Ovary (tissue), 7 donors: ENCODE measurements at regions not wholly inside any gene's neighbourhood (a gene's known extent, or its start where the extent isn't known, plus 50 kb on each side); places are given as distances from the start of the nearest gene placed in this dataset.

ENCODE experiments used
- DNase-seq, 5 donors: peaks; one replicate each; pipeline ENCODE4 v3.0.0-alpha.2; 2019 to 2020
- H3K27ac ChIP-seq, 2 donors: fragments of 200-600 bp; one replicate each; pipeline versions ENCODE4 v1.5.1 to v1.8.0; 2019 to 2022
- H3K27me3 ChIP-seq: fragments of 200-600 bp; one replicate; pipeline ENCODE4 v1.8.0; 2022
- H3K36me3 ChIP-seq: fragments of 200-600 bp; sonication (generic); one replicate; pipeline ENCODE4 v1.5.1; 2019
- H3K4me1 ChIP-seq: one replicate; pipeline ENCODE4 v1.8.1; 2013; ENCODE audit warnings: mild to moderate bottlenecking, moderate library complexity; ENCODE audit not compliant: insufficient read depth
- H3K4me3 ChIP-seq: fragments of 200-600 bp; sonication (generic); one replicate; pipeline ENCODE4 v1.5.1; 2017
- H3K9me3 ChIP-seq, 2 donors: fragments of 200-600 bp in 1 of 2; sonication (generic) in 1 of 2; one replicate each; pipeline versions ENCODE4 v1.5.1 to v1.8.1; 2013 to 2019; ENCODE audit warnings: mild to moderate bottlenecking in 1 of 2, moderate library complexity in 1 of 2
- CTCF ChIP-seq, 3 donors: fragments of 450-650 bp in 2 of 3; fragments of 200-600 bp in 1 of 3; IDR thresholded peaks; one replicate each; pipeline versions ENCODE4 v1.5.1 to v1.8.0; 2016 to 2022; ENCODE audit warnings: antibody characterized with exemption in 3 of 3, mild to moderate bottlenecking in 1 of 3
- EP300 ChIP-seq: sonication (generic); formaldehyde crosslinking; IDR thresholded peaks from one replicate; pipeline ENCODE4 v1.6.1; 2017; ENCODE audit warnings: antibody characterized with exemption
- POLR2A ChIP-seq: fragments of 450-650 bp; IDR thresholded peaks from one replicate; pipeline ENCODE4 v1.6.1; 2017; ENCODE audit warnings: antibody characterized with exemption, mild to moderate bottlenecking, moderate library complexity
- WGBS, 3 donors: extraction: QIAGEN DNeasy Blood & Tissue Kit in 1 of 3; methylation state at CpG; one replicate each; pipeline versions ENCODE4 v1.1.5 to v1.1.7; 2013 to 2017; 5-methylcytosine and 5-hydroxymethylcytosine counted together
- intact Hi-C, 4 donors: fragments of 100-400 bp; cut with DNase I; formaldehyde crosslinking; loops; one replicate each; pipeline versions ENCODE4 v1.11.0 to v1.15.1; 2022 to 2023
- donor health status: DM: no; HTN: no; CAD: no; lungs with moderate emphysema.
- donor health status: DM: no; HTN: no; CAD: no.
- donor health status: Bipolar disorder and iron deficiency.
- donor health status: DM: no; HTN: no; CAD: no.
- donor health status: DM: yes; HTN: yes; CAD: no.

- intact Hi-C loops = no loop called here
- H3K4me3 ChIP-seq = no peak overlapping the region
- WGBS, 3 donors = 47 to 56% (median 51%) methylated on average over 4 of the region's 4 CpGs
- no peak for DNase-seq
- H3K36me3 ChIP-seq = no peaks in the 10 kb centered on the region
- no peak overlapping the region for H3K27ac ChIP-seq
- TF ChIP-seq CTCF (IDR thresholded peaks at IDR 0.05) = no peak
- no peak for TF ChIP-seq POLR2A
- TF ChIP-seq EP300 = no peak
- no peaks in the 10 kb centered on the region for H3K27me3 ChIP-seq
- peaks cover under 1% of the 10 kb centered on the region for H3K4me1 ChIP-seq
- no peaks in the 10 kb centered on the region for H3K9me3 ChIP-seq
Measured at GRCh38 chr5:15256485-15256884, 243.5 kb upstream of the FBXL7 start.

DNA sequence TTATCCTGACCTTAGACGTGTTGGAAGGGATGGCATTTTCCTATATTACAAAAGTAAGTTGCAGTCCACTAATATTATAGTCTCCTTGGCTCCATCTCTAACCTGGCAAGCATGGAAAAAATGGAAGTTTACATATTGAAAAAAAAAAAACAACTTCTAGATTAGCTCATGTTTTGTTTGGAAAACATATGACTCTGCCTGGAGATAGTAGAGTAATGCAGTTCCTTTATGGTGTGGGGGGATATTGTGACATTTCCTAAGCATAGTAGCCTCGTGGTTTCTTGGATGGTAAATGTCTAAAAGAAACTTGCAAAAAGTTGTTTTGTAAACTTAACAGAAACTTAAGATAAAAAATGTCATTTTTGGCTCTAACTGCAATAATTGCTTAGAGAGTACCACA is 244.4 kb upstream of the FBXL7 start:
- 7 to 27% (median 11%) methylated on average over 2 of the region's 2 CpGs for WGBS, 3 donors
- H3K36me3 ChIP-seq = no peaks in the 10 kb centered on the region
- H3K4me1 ChIP-seq = no peaks in the 10 kb centered on the region
- H3K9me3 ChIP-seq = no peaks in the 10 kb centered on the region
- H3K27me3 ChIP-seq = no peaks in the 10 kb centered on the region
- intact Hi-C loops = no loop called here
- no peak for DNase-seq
- no peak overlapping the region for H3K4me3 ChIP-seq
- no peak overlapping the region for H3K27ac ChIP-seq
- no peak for TF ChIP-seq CTCF (IDR thresholded peaks at IDR 0.05)
- TF ChIP-seq POLR2A = no peak
- no peak for TF ChIP-seq EP300

DNA sequence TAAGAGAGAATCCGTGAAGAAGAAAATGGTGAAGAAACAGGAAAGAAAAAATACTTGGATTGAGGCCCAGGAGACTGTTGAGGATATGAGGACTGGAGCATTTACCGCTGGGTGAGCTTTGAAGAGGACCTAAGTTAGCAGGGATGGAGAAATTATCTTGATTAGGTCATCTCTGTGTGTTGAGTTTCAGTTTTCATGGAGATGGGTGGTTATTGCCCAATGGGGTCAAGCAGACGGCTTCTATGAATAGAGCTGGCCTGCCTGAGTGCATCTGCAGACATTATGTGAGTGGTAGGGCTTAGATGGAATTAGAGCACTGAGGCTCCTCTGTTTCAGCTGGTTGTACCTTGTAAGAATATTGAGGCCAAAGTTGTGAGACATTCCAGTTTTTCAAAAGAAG is 245.4 kb upstream of the FBXL7 start:
- 90 to 93% (median 91%) methylated on average over 3 of the region's 3 CpGs for WGBS, 3 donors
- intact Hi-C loops = no loop called here
- Histone ChIP-seq H3K4me3 (no peak overlapping the region), H3K27me3 (no peaks in the 10 kb centered on the region), H3K36me3 (no peaks in the 10 kb centered on the region), H3K4me1 (no peaks in the 10 kb centered on the region), H3K27ac (no peak overlapping the region), H3K9me3 (no peaks in the 10 kb centered on the region)
- no peak for DNase-seq
- TF ChIP-seq CTCF (IDR thresholded peaks at IDR 0.05) (no peak), EP300 (no peak), POLR2A (no peak)

DNA sequence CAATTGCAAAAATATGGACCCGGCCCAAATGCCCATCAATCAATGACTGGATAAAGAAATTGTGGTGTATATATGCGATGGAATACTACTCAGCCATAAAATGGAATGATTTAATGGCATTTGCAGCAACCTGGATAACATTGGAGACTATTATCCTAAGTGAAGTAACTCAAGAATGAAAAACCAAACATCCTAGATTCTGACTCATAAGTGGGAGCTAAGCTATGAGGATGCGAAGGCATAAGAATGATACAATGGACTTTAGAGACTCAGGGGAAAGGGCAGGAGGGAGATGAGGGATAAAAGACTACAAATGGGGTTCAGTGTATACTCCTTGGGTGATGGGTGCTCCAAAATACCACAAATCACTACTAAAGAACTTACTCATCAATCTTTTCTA is 247.6 kb upstream of the FBXL7 start:
- H3K27ac ChIP-seq = no peak overlapping the region
- TF ChIP-seq EP300 (no peak), CTCF (IDR thresholded peaks at IDR 0.05) (no peak), POLR2A (no peak)
- no peaks in the 10 kb centered on the region for H3K36me3 ChIP-seq
- intact Hi-C loops = no loop called here
- H3K27me3 ChIP-seq = no peaks in the 10 kb centered on the region
- H3K4me1 ChIP-seq = no peaks in the 10 kb centered on the region
- H3K4me3 ChIP-seq = no peak overlapping the region
- H3K9me3 ChIP-seq = no peaks in the 10 kb centered on the region
- DNase-seq = no peak
- WGBS, 3 donors = 89 to 94% (median 93%) methylated on average over 3 of the region's 3 CpGs

- Histone ChIP-seq H3K9me3 (no peaks in the 10 kb centered on the region), H3K4me1 (no peaks in the 10 kb centered on the region), H3K4me3 (no peak overlapping the region), H3K27me3 (no peaks in the 10 kb centered on the region), H3K36me3 (no peaks in the 10 kb centered on the region), H3K27ac (no peak overlapping the region)
- WGBS, 3 donors = 49 to 50% (median 49%) methylated on average over 3 of the region's 3 CpGs
- no peak for DNase-seq
- intact Hi-C loops = no loop called here
- TF ChIP-seq CTCF (IDR thresholded peaks at IDR 0.05) (no peak), POLR2A (no peak), EP300 (no peak)
Measured at GRCh38 chr5:15249152-15249551, 250.8 kb upstream of the FBXL7 start.
